ENCODE measurements at regions not wholly inside any gene's neighbourhood (a gene's known extent, or its start where the extent isn't known, plus 50 kb on each side); places are given as distances from the start of the nearest gene placed in this dataset.

DNA sequence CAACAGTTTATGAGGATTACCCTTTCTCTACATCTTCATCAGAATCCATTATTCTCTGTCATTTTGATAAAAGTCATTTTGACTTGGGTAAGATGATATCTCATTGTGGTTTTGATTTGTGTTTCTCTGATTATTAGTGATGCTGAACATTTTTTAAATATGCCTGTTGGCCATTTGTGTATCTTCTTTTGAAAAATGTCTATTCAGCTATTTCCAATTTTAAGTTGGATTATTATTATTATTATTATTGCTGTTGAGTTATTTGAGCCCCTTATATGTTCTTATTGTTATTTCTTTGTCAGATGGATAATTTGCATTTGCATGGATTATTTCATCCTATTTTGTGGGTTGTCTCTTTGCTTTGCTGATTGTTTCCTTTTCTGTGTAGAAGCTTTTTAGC lies 421.2 kb upstream of the LMCD1 start:
- TF ChIP-seq, protein P1, sequence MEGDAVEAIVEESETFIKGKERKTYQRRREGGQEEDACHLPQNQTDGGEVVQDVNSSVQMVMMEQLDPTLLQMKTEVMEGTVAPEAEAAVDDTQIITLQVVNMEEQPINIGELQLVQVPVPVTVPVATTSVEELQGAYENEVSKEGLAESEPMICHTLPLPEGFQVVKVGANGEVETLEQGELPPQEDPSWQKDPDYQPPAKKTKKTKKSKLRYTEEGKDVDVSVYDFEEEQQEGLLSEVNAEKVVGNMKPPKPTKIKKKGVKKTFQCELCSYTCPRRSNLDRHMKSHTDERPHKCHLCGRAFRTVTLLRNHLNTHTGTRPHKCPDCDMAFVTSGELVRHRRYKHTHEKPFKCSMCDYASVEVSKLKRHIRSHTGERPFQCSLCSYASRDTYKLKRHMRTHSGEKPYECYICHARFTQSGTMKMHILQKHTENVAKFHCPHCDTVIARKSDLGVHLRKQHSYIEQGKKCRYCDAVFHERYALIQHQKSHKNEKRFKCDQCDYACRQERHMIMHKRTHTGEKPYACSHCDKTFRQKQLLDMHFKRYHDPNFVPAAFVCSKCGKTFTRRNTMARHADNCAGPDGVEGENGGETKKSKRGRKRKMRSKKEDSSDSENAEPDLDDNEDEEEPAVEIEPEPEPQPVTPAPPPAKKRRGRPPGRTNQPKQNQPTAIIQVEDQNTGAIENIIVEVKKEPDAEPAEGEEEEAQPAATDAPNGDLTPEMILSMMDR (IDR thresholded peaks at IDR 0.05; ENCODE audit: low read depth, low read length, poor library complexity, severe bottlenecking): no peak
- TF ChIP-seq EZH2phosphoT487 (IDR thresholded peaks at IDR 0.05; ENCODE audit: borderline replicate concordance, low read length): no peak

Measured in DOHH2 (cell line).